DND-41 (cell line): ENCODE measurements at regions not wholly inside any gene's neighbourhood (a gene's known extent, or its start where the extent isn't known, plus 50 kb on each side); places are given as distances from the start of the nearest gene placed in this dataset.

Experiments
- ATAC-seq: fragments of 200-7000 bp; cut with Tn5 transposase; 3 replicates; pipeline ENCODE4 v1.9.1; 2021; ENCODE audit warnings: low read depth; ENCODE audit not compliant: insufficient read depth
- DNase-seq: peaks from one replicate; pipeline ENCODE4 v3.0.0-alpha.2; 2020
- H2AFZ ChIP-seq: 2 replicates; pipeline ENCODE4 v1.6.0; 2012; ENCODE audit warnings: low read depth, low read length
- H3K27ac ChIP-seq: 2 replicates; pipeline ENCODE4 v1.5.1; 2012; ENCODE audit warnings: low read length, inconsistent platforms
- H3K27me3 ChIP-seq: fragments of 200-600 bp; sonication (generic); 2 replicates; pipeline ENCODE4 v1.6.0; 2012; ENCODE audit warnings: low read length, mild to moderate bottlenecking, inconsistent platforms; ENCODE audit not compliant: insufficient read depth, poor library complexity
- H3K36me3 ChIP-seq: 2 replicates; pipeline ENCODE4 v1.5.1; 2012; ENCODE audit warnings: low read length, inconsistent platforms; ENCODE audit not compliant: insufficient read depth
- H3K4me1 ChIP-seq: 2 replicates; pipeline ENCODE4 v1.5.1; 2012; ENCODE audit warnings: mild to moderate bottlenecking, low read length; ENCODE audit not compliant: insufficient read depth
- H3K4me2 ChIP-seq: 2 replicates; pipeline ENCODE4 v1.6.0; 2012; ENCODE audit warnings: mild to moderate bottlenecking, moderate library complexity, low read length, inconsistent platforms; ENCODE audit not compliant: insufficient read depth
- H3K4me3 ChIP-seq, 2 experiments: fragments of 200-600 bp in 1 of 2; shearing (Covaris generic) in 1 of 2; 2 replicates each; pipeline ENCODE4 v1.5.1; 2012 to 2016; ENCODE audit warnings: inconsistent platforms in 2 of 2, low read length in 2 of 2, mild to moderate bottlenecking in 2 of 2, low read depth in 1 of 2, moderate library complexity in 1 of 2
- H3K79me2 ChIP-seq: 2 replicates; pipeline ENCODE4 v1.6.0; 2012; ENCODE audit warnings: low read length, inconsistent platforms; ENCODE audit not compliant: insufficient read depth
- H3K9ac ChIP-seq: 2 replicates; pipeline ENCODE4 v1.6.0; 2012; ENCODE audit warnings: low read depth, mild to moderate bottlenecking, inconsistent platforms, low read length, moderate library complexity
- H3K9me3 ChIP-seq: 2 replicates; pipeline ENCODE4 v1.5.1; 2012; ENCODE audit warnings: low read length, moderate library complexity, mild to moderate bottlenecking, inconsistent platforms; ENCODE audit not compliant: insufficient read depth, severe bottlenecking
- H4K20me1 ChIP-seq: 2 replicates; pipeline ENCODE4 v1.6.0; 2012; ENCODE audit warnings: low read length; ENCODE audit not compliant: insufficient read depth
- CTCF ChIP-seq: IDR thresholded peaks from 2 replicates; pipeline ENCODE4 v1.5.1; 2012; ENCODE audit warnings: borderline replicate concordance, low read length, moderate library complexity, mild to moderate bottlenecking; ENCODE audit not compliant: poor library complexity, severe bottlenecking; ENCODE audit errors: extremely low read depth
- EZH2 ChIP-seq: IDR thresholded peaks from 3 replicates; pipeline ENCODE4 v1.6.1; 2012; ENCODE audit warnings: borderline replicate concordance, low read depth, mild to moderate bottlenecking, moderate library complexity, low read length, inconsistent platforms; ENCODE audit not compliant: severe bottlenecking

- H3K27ac ChIP-seq: no peak overlapping the region
- no peaks in the 10 kb centered on the region for H3K36me3 ChIP-seq
- H3K4me3 ChIP-seq: no peak overlapping the region
- no peak overlapping the region for H3K4me2 ChIP-seq
- H3K9me3 ChIP-seq: no peaks in the 10 kb centered on the region
- no peak overlapping the region for H2AFZ ChIP-seq
- no peaks in the 10 kb centered on the region for H3K79me2 ChIP-seq
- no peak for ATAC-seq
- H3K27me3 ChIP-seq: no peaks in the 10 kb centered on the region
- no peak for DNase-seq
- no peaks in the 10 kb centered on the region for H3K4me1 ChIP-seq
- no peak overlapping the region for H3K9ac ChIP-seq
- no peaks in the 10 kb centered on the region for H4K20me1 ChIP-seq
- no peak for TF ChIP-seq EZH2
- no peak for TF ChIP-seq CTCF
Observed at GRCh38 chr9:20111173-20111843, 322.5 kb upstream of the SLC24A2 start.

- DNase-seq (no peak), ATAC-seq (no peak)
- no peaks in the 10 kb centered on the region for H3K27me3 ChIP-seq
- no peaks in the 10 kb centered on the region for H4K20me1 ChIP-seq
- H3K79me2 ChIP-seq: no peaks in the 10 kb centered on the region
- no peak overlapping the region for H3K4me2 ChIP-seq
- no peak overlapping the region for H3K4me3 ChIP-seq
- H3K36me3 ChIP-seq: no peaks in the 10 kb centered on the region
- H2AFZ ChIP-seq: no peak overlapping the region
- no peaks in the 10 kb centered on the region for H3K9me3 ChIP-seq
- H3K4me1 ChIP-seq: no peaks in the 10 kb centered on the region
- H3K9ac ChIP-seq: no peak overlapping the region
- no peak overlapping the region for H3K27ac ChIP-seq
- no peak for TF ChIP-seq CTCF
- TF ChIP-seq EZH2: no peak
Observed at GRCh38 chr9:20095430-20096092, 306.7 kb upstream of the SLC24A2 start.

GRCh38 chr9:20092561-20092960 lies 303.7 kb upstream of the SLC24A2 start:
- Histone ChIP-seq H3K4me1 (peaks cover 11% of the 10 kb centered on the region; the same call in 1 of the 2 replicates), H3K9me3 (no peaks in the 10 kb centered on the region), H3K4me3 (no peak overlapping the region), H3K4me2 (no peak overlapping the region), H3K27me3 (no peaks in the 10 kb centered on the region), H3K79me2 (no peaks in the 10 kb centered on the region), H3K27ac (no peak overlapping the region), H4K20me1 (no peaks in the 10 kb centered on the region), H3K9ac (no peak overlapping the region), H2AFZ (no peak overlapping the region), H3K36me3 (no peaks in the 10 kb centered on the region)
- DNase-seq (no peak), ATAC-seq (no peak)
- TF ChIP-seq CTCF (no peak), EZH2 (no peak)
